Sigmoid colon (tissue), 4 donors: ENCODE measurements at regions not wholly inside any gene's neighbourhood (a gene's known extent, or its start where the extent isn't known, plus 50 kb on each side); places are given as distances from the start of the nearest gene placed in this dataset.

Experiments used
- CTCF ChIP-seq, 4 experiments: fragments of 450-650 bp in 3 of 4; fragments of 200-600 bp in 1 of 4; IDR thresholded peaks; one replicate each; pipeline ENCODE4 v1.5.1; 2016 to 2019; ENCODE audit warnings: antibody characterized with exemption in 4 of 4, mild to moderate bottlenecking in 3 of 4, moderate library complexity in 2 of 4
- EP300 ChIP-seq, 4 donors: sonication (generic); formaldehyde crosslinking; IDR thresholded peaks; one replicate each; pipeline ENCODE4 v1.6.1; 2017; ENCODE audit warnings: antibody characterized with exemption in 4 of 4
- POLR2A ChIP-seq, 2 donors: fragments of 450-650 bp; IDR thresholded peaks; one replicate each; pipeline ENCODE4 v1.6.1; 2016; ENCODE audit warnings: antibody characterized with exemption in 2 of 2, mild to moderate bottlenecking in 2 of 2, moderate library complexity in 2 of 2
- POLR2AphosphoS5 ChIP-seq, 4 donors: sonication (generic); formaldehyde crosslinking; IDR thresholded peaks; one replicate each; pipeline ENCODE4 v1.6.1; 2017; ENCODE audit warnings: antibody characterized with exemption in 4 of 4

- no peak for TF ChIP-seq POLR2AphosphoS5 (IDR thresholded peaks at IDR 0.05)
- no peak for TF ChIP-seq CTCF (IDR thresholded peaks at IDR 0.05)
- TF ChIP-seq POLR2A (IDR thresholded peaks at IDR 0.05) = no peak
- no peak for TF ChIP-seq EP300 (IDR thresholded peaks at IDR 0.05)
These were observed 192.1 kb downstream of the VRK1 start for GRCh38 chr14:96989306-96989705.
